Activated CD4-positive, CD25-positive, alpha-beta regulatory T cell treated with anti-CD3 and anti-CD28 coated beads, Interleukin-2, amount 50 U/mL, for 72 hours (primary cell): ENCODE measurements at regions not wholly inside any gene's neighbourhood (a gene's known extent, or its start where the extent isn't known, plus 50 kb on each side); places are given as distances from the start of the nearest gene placed in this dataset.

Source experiments
- DNase-seq: peaks from one replicate; pipeline ENCODE4 v3.0.0; 2021

- DNase-seq, result no peak
Observed at GRCh38 chr13:103302676-103303075, 236.5 kb upstream of the SLC10A2 start.

- DNase-seq, result no peak
Observed at GRCh38 chr13:103299079-103299478, 232.9 kb upstream of the SLC10A2 start.

- no peak for DNase-seq
Observed at GRCh38 chr13:103297083-103297482, 230.9 kb upstream of the SLC10A2 start.

GRCh38 chr13:103291798-103292572, 225.8 kb upstream of the SLC10A2 start:
- no peak for DNase-seq

GRCh38 chr13:103291226-103291625, 225.0 kb upstream of the SLC10A2 start:
- DNase-seq, result no peak

- no peak for DNase-seq
Observed at GRCh38 chr13:103289681-103290080, 223.5 kb upstream of the SLC10A2 start.

- DNase-seq, result no peak
Observed at GRCh38 chr13:103288114-103288513, 221.9 kb upstream of the SLC10A2 start.

GRCh38 chr13:103287659-103288058, 221.4 kb upstream of the SLC10A2 start:
- no peak for DNase-seq

GRCh38 chr13:103284466-103284865, 218.2 kb upstream of the SLC10A2 start:
- DNase-seq, result no peak

GRCh38 chr13:103283451-103283820, 217.2 kb upstream of the SLC10A2 start:
- no peak for DNase-seq

- no peak for DNase-seq
Observed at GRCh38 chr13:103282571-103283450, 216.6 kb upstream of the SLC10A2 start.

- DNase-seq, result no peak
Observed at GRCh38 chr13:103277959-103278694, 211.9 kb upstream of the SLC10A2 start.

- DNase-seq, result no peak
Observed at GRCh38 chr13:103276775-103277498, 210.7 kb upstream of the SLC10A2 start.

- no peak for DNase-seq
Observed at GRCh38 chr13:103275722-103276121, 209.5 kb upstream of the SLC10A2 start.

- DNase-seq, result no peak
Observed at GRCh38 chr13:103275081-103275480, 208.9 kb upstream of the SLC10A2 start.

- no peak for DNase-seq
Observed at GRCh38 chr13:103273825-103274224, 207.6 kb upstream of the SLC10A2 start.

- DNase-seq, result no peak
Observed at GRCh38 chr13:103272770-103273169, 206.6 kb upstream of the SLC10A2 start.

GRCh38 chr13:103263448-103263847, 197.2 kb upstream of the SLC10A2 start:
- DNase-seq, result no peak

GRCh38 chr13:103255587-103256301, 189.5 kb upstream of the SLC10A2 start:
- no peak for DNase-seq

- no peak for DNase-seq
Observed at GRCh38 chr13:103250071-103250470, 183.9 kb upstream of the SLC10A2 start.

- no peak for DNase-seq
Observed at GRCh38 chr13:103246581-103247200, 180.5 kb upstream of the SLC10A2 start.

- DNase-seq, result no peak
Observed at GRCh38 chr13:103243495-103243894, 177.3 kb upstream of the SLC10A2 start.
